DND-41 (cell line): ENCODE measurements at regions not wholly inside any gene's neighbourhood (a gene's known extent, or its start where the extent isn't known, plus 50 kb on each side); places are given as distances from the start of the nearest gene placed in this dataset.

Experiments used
- ATAC-seq: fragments of 200-7000 bp; cut with Tn5 transposase; 3 replicates; pipeline ENCODE4 v1.9.1; 2021; ENCODE audit warnings: low read depth; ENCODE audit not compliant: insufficient read depth
- DNase-seq: peaks from one replicate; pipeline ENCODE4 v3.0.0-alpha.2; 2020
- H2AFZ ChIP-seq: 2 replicates; pipeline ENCODE4 v1.6.0; 2012; ENCODE audit warnings: low read depth, low read length
- H3K27ac ChIP-seq: 2 replicates; pipeline ENCODE4 v1.5.1; 2012; ENCODE audit warnings: low read length, inconsistent platforms
- H3K27me3 ChIP-seq: fragments of 200-600 bp; sonication (generic); 2 replicates; pipeline ENCODE4 v1.6.0; 2012; ENCODE audit warnings: low read length, mild to moderate bottlenecking, inconsistent platforms; ENCODE audit not compliant: insufficient read depth, poor library complexity
- H3K36me3 ChIP-seq: 2 replicates; pipeline ENCODE4 v1.5.1; 2012; ENCODE audit warnings: low read length, inconsistent platforms; ENCODE audit not compliant: insufficient read depth
- H3K4me1 ChIP-seq: 2 replicates; pipeline ENCODE4 v1.5.1; 2012; ENCODE audit warnings: mild to moderate bottlenecking, low read length; ENCODE audit not compliant: insufficient read depth
- H3K4me2 ChIP-seq: 2 replicates; pipeline ENCODE4 v1.6.0; 2012; ENCODE audit warnings: mild to moderate bottlenecking, moderate library complexity, low read length, inconsistent platforms; ENCODE audit not compliant: insufficient read depth
- H3K4me3 ChIP-seq, 2 experiments: fragments of 200-600 bp in 1 of 2; shearing (Covaris generic) in 1 of 2; 2 replicates each; pipeline ENCODE4 v1.5.1; 2012 to 2016; ENCODE audit warnings: inconsistent platforms in 2 of 2, low read length in 2 of 2, mild to moderate bottlenecking in 2 of 2, low read depth in 1 of 2, moderate library complexity in 1 of 2
- H3K79me2 ChIP-seq: 2 replicates; pipeline ENCODE4 v1.6.0; 2012; ENCODE audit warnings: low read length, inconsistent platforms; ENCODE audit not compliant: insufficient read depth
- H3K9ac ChIP-seq: 2 replicates; pipeline ENCODE4 v1.6.0; 2012; ENCODE audit warnings: low read depth, mild to moderate bottlenecking, inconsistent platforms, low read length, moderate library complexity
- H3K9me3 ChIP-seq: 2 replicates; pipeline ENCODE4 v1.5.1; 2012; ENCODE audit warnings: low read length, moderate library complexity, mild to moderate bottlenecking, inconsistent platforms; ENCODE audit not compliant: insufficient read depth, severe bottlenecking
- H4K20me1 ChIP-seq: 2 replicates; pipeline ENCODE4 v1.6.0; 2012; ENCODE audit warnings: low read length; ENCODE audit not compliant: insufficient read depth
- CTCF ChIP-seq: IDR thresholded peaks from 2 replicates; pipeline ENCODE4 v1.5.1; 2012; ENCODE audit warnings: borderline replicate concordance, low read length, moderate library complexity, mild to moderate bottlenecking; ENCODE audit not compliant: poor library complexity, severe bottlenecking; ENCODE audit errors: extremely low read depth
- EZH2 ChIP-seq: IDR thresholded peaks from 3 replicates; pipeline ENCODE4 v1.6.1; 2012; ENCODE audit warnings: borderline replicate concordance, low read depth, mild to moderate bottlenecking, moderate library complexity, low read length, inconsistent platforms; ENCODE audit not compliant: severe bottlenecking

- Histone ChIP-seq H4K20me1 (no peaks in the 10 kb centered on the region), H3K9me3 (no peaks in the 10 kb centered on the region), H3K36me3 (no peaks in the 10 kb centered on the region), H3K9ac (no peak overlapping the region), H3K4me2 (no peak overlapping the region), H3K4me3 (no peak overlapping the region), H3K27me3 (peaks cover 18% of the 10 kb centered on the region), H3K79me2 (no peaks in the 10 kb centered on the region), H3K4me1 (no peaks in the 10 kb centered on the region), H3K27ac (no peak overlapping the region), H2AFZ (no peak overlapping the region)
- ATAC-seq (no peak), DNase-seq (peak; percentile 6)
- TF ChIP-seq EZH2 (no peak), CTCF (peak; percentile 53)
Measured at GRCh38 chr18:57970356-57971095, 73.5 kb upstream of the NEDD4L start.

- ATAC-seq: no peak
- Histone ChIP-seq H3K27ac (no peak overlapping the region), H3K36me3 (no peaks in the 10 kb centered on the region), H3K4me1 (no peaks in the 10 kb centered on the region), H2AFZ (no peak overlapping the region), H3K27me3 (peaks cover 12% of the 10 kb centered on the region), H3K4me2 (no peak overlapping the region), H3K4me3 (no peak overlapping the region), H4K20me1 (no peaks in the 10 kb centered on the region), H3K79me2 (no peaks in the 10 kb centered on the region), H3K9ac (no peak overlapping the region), H3K9me3 (no peaks in the 10 kb centered on the region)
- TF ChIP-seq EZH2 (no peak), CTCF (no peak)
- DNase-seq: no peak
Measured at GRCh38 chr18:57969824-57970223, 74.2 kb upstream of the NEDD4L start.

- Histone ChIP-seq H3K4me2 (no peak overlapping the region), H3K36me3 (no peaks in the 10 kb centered on the region), H3K27me3 (no peaks in the 10 kb centered on the region), H3K9me3 (no peaks in the 10 kb centered on the region), H3K4me1 (no peaks in the 10 kb centered on the region), H2AFZ (no peak overlapping the region), H3K79me2 (no peaks in the 10 kb centered on the region), H4K20me1 (no peaks in the 10 kb centered on the region), H3K9ac (no peak overlapping the region), H3K27ac (no peak overlapping the region), H3K4me3 (no peak overlapping the region)
- DNase-seq (no peak), ATAC-seq (no peak)
- no peak for TF ChIP-seq CTCF
- TF ChIP-seq EZH2: no peak
Measured at GRCh38 chr18:57965246-57965645, 78.8 kb upstream of the NEDD4L start.
